Parathyroid adenoma (tissue), 2 donors: ENCODE measurements at regions not wholly inside any gene's neighbourhood (a gene's known extent, or its start where the extent isn't known, plus 50 kb on each side); places are given as distances from the start of the nearest gene placed in this dataset.

Experiments used
- H2AFZ ChIP-seq: fragments of 300-600 bp; sonication (generic); one replicate; pipeline ENCODE4 v1.7.0; 2017; ENCODE audit warnings: antibody characterized with exemption, mild to moderate bottlenecking
- H3K27ac ChIP-seq: fragments of 300-600 bp; sonication (generic); one replicate; pipeline ENCODE4 v1.7.0; 2017
- H3K27me3 ChIP-seq: fragments of 300-600 bp; sonication (generic); one replicate; pipeline ENCODE4 v1.7.0; 2017; ENCODE audit warnings: low read length; ENCODE audit not compliant: control insufficient read depth, insufficient read depth
- H3K36me3 ChIP-seq: fragments of 300-600 bp; sonication (generic); one replicate; pipeline ENCODE4 v1.7.0; 2017; ENCODE audit warnings: low read length; ENCODE audit not compliant: control insufficient read depth, insufficient read depth
- H3K4me1 ChIP-seq: fragments of 300-600 bp; sonication (generic); one replicate; pipeline ENCODE4 v1.7.0; 2017; ENCODE audit warnings: control low read depth
- H3K4me2 ChIP-seq: fragments of 300-600 bp; sonication (generic); one replicate; pipeline ENCODE4 v1.7.0; 2017; ENCODE audit warnings: low read length
- H3K4me3 ChIP-seq: fragments of 300-600 bp; sonication (generic); one replicate; pipeline ENCODE4 v1.7.0; 2017; ENCODE audit warnings: low read depth, low read length
- H3K79me2 ChIP-seq: fragments of 300-600 bp; sonication (generic); one replicate; pipeline ENCODE4 v1.7.0; 2017; ENCODE audit warnings: control low read depth
- H3K9ac ChIP-seq: fragments of 300-600 bp; sonication (generic); one replicate; pipeline ENCODE4 v1.7.0; 2017; ENCODE audit warnings: mild to moderate bottlenecking
- H3K9me3 ChIP-seq: fragments of 300-600 bp; sonication (generic); one replicate; pipeline ENCODE4 v1.7.0; 2017; ENCODE audit warnings: low read length; ENCODE audit not compliant: control insufficient read depth
- CTCF ChIP-seq: fragments of 300-600 bp; sonication (generic); IDR thresholded peaks from one replicate; pipeline ENCODE4 v1.7.0; 2017; ENCODE audit warnings: antibody characterized with exemption, mild to moderate bottlenecking
- donor health status: primary hyperparathyroidism.

- no peak overlapping the region for H3K4me3 ChIP-seq
- H2AFZ ChIP-seq, result no peak overlapping the region
- no peak for TF ChIP-seq CTCF
- no peaks in the 10 kb centered on the region for H3K79me2 ChIP-seq
- no peaks in the 10 kb centered on the region for H3K36me3 ChIP-seq
- no peak overlapping the region for H3K9ac ChIP-seq
- no peak overlapping the region for H3K4me2 ChIP-seq
- H3K9me3 ChIP-seq, result no peaks in the 10 kb centered on the region
- H3K4me1 ChIP-seq, result no peaks in the 10 kb centered on the region
- no peak overlapping the region for H3K27ac ChIP-seq
- H3K27me3 ChIP-seq, result no peaks in the 10 kb centered on the region
These were observed 124.3 kb upstream of the RGMA start for GRCh38 chr15:93213281-93213680.

- H3K79me2 ChIP-seq, result no peaks in the 10 kb centered on the region
- TF ChIP-seq CTCF, result no peak
- H3K9me3 ChIP-seq, result no peaks in the 10 kb centered on the region
- H3K27ac ChIP-seq, result no peak overlapping the region
- H3K36me3 ChIP-seq, result no peaks in the 10 kb centered on the region
- no peaks in the 10 kb centered on the region for H3K27me3 ChIP-seq
- H3K4me3 ChIP-seq, result no peak overlapping the region
- H3K4me2 ChIP-seq, result no peak overlapping the region
- no peak overlapping the region for H3K9ac ChIP-seq
- no peaks in the 10 kb centered on the region for H3K4me1 ChIP-seq
- H2AFZ ChIP-seq, result no peak overlapping the region
These were observed 123.6 kb upstream of the RGMA start for GRCh38 chr15:93212578-93212977.

GRCh38 chr15:93210995-93211394, 122.0 kb upstream of the RGMA start:
- Histone ChIP-seq H3K4me2 (no peak overlapping the region), H3K9ac (no peak overlapping the region), H3K9me3 (no peaks in the 10 kb centered on the region), H3K79me2 (no peaks in the 10 kb centered on the region), H3K27me3 (no peaks in the 10 kb centered on the region), H3K27ac (no peak overlapping the region), H3K4me3 (no peak overlapping the region), H2AFZ (no peak overlapping the region), H3K36me3 (no peaks in the 10 kb centered on the region), H3K4me1 (no peaks in the 10 kb centered on the region)
- TF ChIP-seq CTCF, result no peak

GRCh38 chr15:93209690-93210445, 120.9 kb upstream of the RGMA start:
- TF ChIP-seq CTCF, result no peak
- Histone ChIP-seq H3K9me3 (no peaks in the 10 kb centered on the region), H3K79me2 (no peaks in the 10 kb centered on the region), H3K4me2 (no peak overlapping the region), H3K27me3 (no peaks in the 10 kb centered on the region), H3K27ac (no peak overlapping the region), H2AFZ (no peak overlapping the region), H3K4me1 (no peaks in the 10 kb centered on the region), H3K4me3 (no peak overlapping the region), H3K36me3 (no peaks in the 10 kb centered on the region), H3K9ac (no peak overlapping the region)

DNA sequence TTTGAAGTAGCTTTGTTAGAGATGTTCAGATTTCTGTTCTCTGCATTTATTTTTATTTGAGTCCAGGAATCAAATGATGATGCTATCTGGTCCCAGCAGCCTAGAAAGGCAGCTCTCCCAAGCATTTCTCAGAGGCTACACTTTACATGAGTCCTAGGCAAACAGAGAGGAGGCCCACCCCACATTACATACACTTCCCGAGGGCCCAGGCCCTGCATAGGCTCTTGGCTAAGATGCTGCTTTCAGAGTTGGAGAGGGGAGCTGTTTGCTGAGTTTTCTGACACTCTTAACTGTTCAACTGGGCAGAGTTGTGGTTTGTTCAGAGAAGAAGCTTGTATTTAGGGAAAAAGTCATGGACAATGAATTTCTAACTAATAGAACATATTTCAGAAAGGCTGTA, 117.9 kb upstream of the RGMA start:
- TF ChIP-seq CTCF, result no peak
- no peak overlapping the region for H3K27ac ChIP-seq
- H3K79me2 ChIP-seq, result no peaks in the 10 kb centered on the region
- no peaks in the 10 kb centered on the region for H3K9me3 ChIP-seq
- no peaks in the 10 kb centered on the region for H3K4me1 ChIP-seq
- no peak overlapping the region for H2AFZ ChIP-seq
- no peak overlapping the region for H3K4me2 ChIP-seq
- H3K4me3 ChIP-seq, result no peak overlapping the region
- H3K27me3 ChIP-seq, result no peaks in the 10 kb centered on the region
- H3K36me3 ChIP-seq, result no peaks in the 10 kb centered on the region
- H3K9ac ChIP-seq, result no peak overlapping the region
